A549 (cell line): ENCODE measurements at regions not wholly inside any gene's neighbourhood (a gene's known extent, or its start where the extent isn't known, plus 50 kb on each side); places are given as distances from the start of the nearest gene placed in this dataset.

Source experiments
- ATAC-seq, 2 experiments: fragments of 200-7000 bp in 1 of 2; fragments of >200 bp in 1 of 2; cut with Nextera tagmentation in 1 of 2; cut with Tn5 transposase in 1 of 2; 3 replicates each; pipeline versions ENCODE4 v1.8.0 to v1.9.1; 2018 to 2020; ENCODE audit warnings: mild to moderate bottlenecking in 1 of 2, moderate library complexity in 1 of 2
- CTCF ChIA-PET: fragments of 300-600 bp; sonication (Branson Sonifier 250); formaldehyde crosslinking; extraction: SDS; loops from one replicate; lab custom pipeline; 2021; ENCODE audit warnings: antibody characterized with exemption, inconsistent platforms; lab: Yijun Ruan, JAX
- POLR2A ChIA-PET: fragments of 350-600 bp; formaldehyde crosslinking; extraction: SDS; loops from one replicate; lab custom pipeline; 2021; ENCODE audit warnings: antibody characterized with exemption, inconsistent platforms; lab: Yijun Ruan, JAX
- DNase-seq, 2 experiments: peaks; one replicate each; pipeline versions ENCODE4 v3.0.0 to v3.0.0-alpha.2; 2011 to 2016; ENCODE audit warnings: low read depth in 1 of 2, low spot score in 1 of 2
- FAIRE-seq: peaks from 2 replicates; lab custom pipeline; 2011; peaks lifted over from hg19 to GRCh38; lab: Jason Lieb, UNC
- H3K27ac ChIP-seq, 2 experiments: fragments of >200 bp; sonication (Bioruptor Twin); formaldehyde crosslinking; 3 replicates each; pipeline ENCODE4 v1.5.1; 2016 to 2017
- H3K4me1 ChIP-seq: fragments of >200 bp; sonication (Bioruptor Twin); formaldehyde crosslinking; 3 replicates; pipeline ENCODE4 v1.6.1; 2016
- H3K4me2 ChIP-seq: fragments of >200 bp; sonication (Bioruptor Twin); formaldehyde crosslinking; 3 replicates; pipeline ENCODE4 v1.6.1; 2016
- H3K4me3 ChIP-seq: fragments of >200 bp; sonication (Bioruptor Twin); formaldehyde crosslinking; 3 replicates; pipeline ENCODE4 v1.5.1; 2016
- H3K9me3 ChIP-seq: fragments of >200 bp; sonication (Bioruptor Twin); formaldehyde crosslinking; 3 replicates; pipeline ENCODE4 v1.6.1; 2016
- ESRRA ChIP-seq: fragments of 150-350 bp; IDR thresholded peaks from 2 replicates; pipeline ENCODE4 v1.6.1; 2014; ENCODE audit warnings: mild to moderate bottlenecking, low read length, borderline replicate concordance
- FOXS1 ChIP-seq: fragments of 250-450 bp; sonication (Bioruptor Pico); IDR thresholded peaks from 2 replicates; pipeline ENCODE4 v1.5.0; 2020; ENCODE audit warnings: mild to moderate bottlenecking, moderate library complexity
- GATA3 ChIP-seq: IDR thresholded peaks from 2 replicates; pipeline ENCODE4 v1.6.1; 2012; ENCODE audit warnings: borderline replicate concordance
- HDAC2 ChIP-seq: fragments of 200-600 bp; sonication (generic); IDR thresholded peaks from 2 replicates; pipeline ENCODE4 v1.6.1; 2016
- JUN ChIP-seq, 2 experiments: fragments of >200 bp; sonication (Bioruptor Twin); formaldehyde crosslinking; IDR thresholded peaks; 2 replicates in 1 of 2; 3 replicates in 1 of 2; pipeline ENCODE4 v1.6.1; 2016 to 2017
- JUNB ChIP-seq: fragments of >200 bp; sonication (Bioruptor Twin); formaldehyde crosslinking; IDR thresholded peaks from 2 replicates; pipeline ENCODE4 v1.6.1; 2016
- KDM1A ChIP-seq: fragments of 200-600 bp; sonication (generic); IDR thresholded peaks from 2 replicates; pipeline ENCODE4 v1.6.1; 2016; ENCODE audit warnings: low read depth, mild to moderate bottlenecking
- KDM5A ChIP-seq: fragments of 200-600 bp; sonication (generic); IDR thresholded peaks from 2 replicates; pipeline ENCODE4 v1.6.1; 2016; ENCODE audit warnings: antibody characterized with exemption, mild to moderate bottlenecking
- MAFK ChIP-seq: fragments of 450-650 bp; IDR thresholded peaks from 2 replicates; pipeline ENCODE4 v1.6.1; 2014; ENCODE audit not compliant: partially characterized antibody
- NFE2L2 ChIP-seq: fragments of 150-350 bp; conservative IDR thresholded peaks from 2 replicates; pipeline ENCODE4 v1.6.1; 2014; ENCODE audit warnings: low read length
- NR3C1 ChIP-seq: fragments of >200 bp; sonication (Bioruptor Twin); formaldehyde crosslinking; IDR thresholded peaks from 3 replicates; pipeline ENCODE4 v1.6.1; 2017
- RARB ChIP-seq: fragments of 250-450 bp; sonication (Bioruptor Pico); IDR thresholded peaks from 2 replicates; pipeline ENCODE4 v1.8.0; 2021; ENCODE audit warnings: mild to moderate bottlenecking, moderate library complexity
- RCOR1 ChIP-seq: fragments of 150-350 bp; IDR thresholded peaks from 2 replicates; pipeline ENCODE4 v1.6.1; 2014; ENCODE audit warnings: antibody characterized with exemption, low read length, low read depth
- RFX5 ChIP-seq: fragments of 450-650 bp; IDR thresholded peaks from 2 replicates; pipeline ENCODE4 v1.7.1; 2014; ENCODE audit warnings: antibody characterized with exemption, mild to moderate bottlenecking, moderate library complexity
- RNF2 ChIP-seq: fragments of 200-600 bp; sonication (generic); IDR thresholded peaks from 2 replicates; pipeline ENCODE4 v1.6.1; 2016; ENCODE audit warnings: low read depth, mild to moderate bottlenecking, antibody characterized with exemption, moderate library complexity, borderline replicate concordance
- SREBF2 ChIP-seq: fragments of 450-650 bp; IDR thresholded peaks from 2 replicates; pipeline ENCODE4 v1.6.1; 2014; ENCODE audit warnings: mild to moderate bottlenecking, moderate library complexity
- TP53 ChIP-seq: fragments of 250-450 bp; sonication (Bioruptor Pico); IDR thresholded peaks from 2 replicates; pipeline ENCODE4 v1.5.0; 2021; ENCODE audit warnings: mild to moderate bottlenecking, moderate library complexity
- WGBS: methylation state at CpG from one replicate; pipeline ENCODE4 v1.1.6; 2017; ENCODE audit errors: missing lambda C conversion rate; 5-methylcytosine and 5-hydroxymethylcytosine counted together
- TF ChIP-seq, protein P1 (sequence below): fragments of 450-650 bp; IDR thresholded peaks from 2 replicates; pipeline ENCODE4 v1.6.1; 2014; ENCODE audit warnings: antibody characterized with exemption
- TF ChIP-seq, protein P2 (sequence below): IDR thresholded peaks from 2 replicates; pipeline ENCODE4 v1.6.1; 2012
- TF ChIP-seq, protein P3 (sequence below): IDR thresholded peaks from 2 replicates; pipeline ENCODE4 v1.6.1; 2012; ENCODE audit warnings: low read depth, borderline replicate concordance
- TF ChIP-seq, protein P4 (sequence below): IDR thresholded peaks from 2 replicates; pipeline ENCODE4 v1.6.1; 2012
- TF ChIP-seq, protein P5 (sequence below): fragments of 150-350 bp; IDR thresholded peaks from 2 replicates; pipeline ENCODE4 v1.6.1; 2014; ENCODE audit warnings: low read depth, mild to moderate bottlenecking, low read length
- TF ChIP-seq, protein P6 (sequence below): fragments of >200 bp; sonication (Bioruptor Twin); formaldehyde crosslinking; IDR thresholded peaks from 3 replicates; pipeline ENCODE4 v1.5.1; 2016
- TF ChIP-seq, protein P7 (sequence below): fragments of 200-600 bp; sonication (generic); IDR thresholded peaks from 2 replicates; pipeline ENCODE4 v1.6.1; 2016; ENCODE audit warnings: antibody characterized with exemption, mild to moderate bottlenecking, moderate library complexity

DNA sequence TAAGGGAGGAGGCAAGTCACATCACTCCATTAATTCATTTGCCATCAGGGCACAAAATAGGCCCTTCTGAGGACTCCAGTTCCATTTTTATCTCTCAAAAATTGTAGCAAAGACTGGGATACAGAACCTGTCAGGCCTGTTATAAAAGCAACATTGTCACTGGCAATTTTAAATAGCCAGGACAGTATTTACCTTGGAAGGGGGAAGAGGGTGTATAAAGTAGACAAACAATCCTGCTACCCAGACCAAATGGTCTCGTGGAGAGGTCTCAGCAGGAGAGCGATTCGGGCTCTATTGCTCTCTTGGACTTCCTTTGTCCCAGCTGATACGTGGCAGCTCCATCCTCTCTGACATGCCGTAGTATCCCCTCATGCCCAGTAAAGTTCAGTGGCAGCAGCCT, 740.3 kb upstream of the HS6ST1 start:
- WGBS, result 46% methylated on average over 5 of the region's 5 CpGs
- Histone ChIP-seq H3K4me3 (no peak overlapping the region), H3K4me1 (no peaks in the 10 kb centered on the region), H3K9me3 (no peaks in the 10 kb centered on the region), H3K4me2 (no peak overlapping the region), H3K27ac (no peak overlapping the region)
- CTCF ChIA-PET, result interaction anchor here (2.2 kb wide), 1 partner anchor 14 kb away, joined by 7 read pairs; no protein-coding TSS in a partner anchor
- TF ChIP-seq RARB (CRISPR knock-in tag) (no peak), RCOR1 (no peak), HDAC2 (no peak), KDM5A (no peak), RFX5 (no peak), RNF2 (no peak)
- TF ChIP-seq, protein P1, sequence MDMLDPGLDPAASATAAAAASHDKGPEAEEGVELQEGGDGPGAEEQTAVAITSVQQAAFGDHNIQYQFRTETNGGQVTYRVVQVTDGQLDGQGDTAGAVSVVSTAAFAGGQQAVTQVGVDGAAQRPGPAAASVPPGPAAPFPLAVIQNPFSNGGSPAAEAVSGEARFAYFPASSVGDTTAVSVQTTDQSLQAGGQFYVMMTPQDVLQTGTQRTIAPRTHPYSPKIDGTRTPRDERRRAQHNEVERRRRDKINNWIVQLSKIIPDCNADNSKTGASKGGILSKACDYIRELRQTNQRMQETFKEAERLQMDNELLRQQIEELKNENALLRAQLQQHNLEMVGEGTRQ, result no peak
- TF ChIP-seq, protein P2, sequence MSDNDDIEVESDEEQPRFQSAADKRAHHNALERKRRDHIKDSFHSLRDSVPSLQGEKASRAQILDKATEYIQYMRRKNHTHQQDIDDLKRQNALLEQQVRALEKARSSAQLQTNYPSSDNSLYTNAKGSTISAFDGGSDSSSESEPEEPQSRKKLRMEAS, result no peak
- DNase-seq (no peak), FAIRE-seq (no peak), ATAC-seq (no peak)
- POLR2A ChIA-PET, result no interaction called here

DNA sequence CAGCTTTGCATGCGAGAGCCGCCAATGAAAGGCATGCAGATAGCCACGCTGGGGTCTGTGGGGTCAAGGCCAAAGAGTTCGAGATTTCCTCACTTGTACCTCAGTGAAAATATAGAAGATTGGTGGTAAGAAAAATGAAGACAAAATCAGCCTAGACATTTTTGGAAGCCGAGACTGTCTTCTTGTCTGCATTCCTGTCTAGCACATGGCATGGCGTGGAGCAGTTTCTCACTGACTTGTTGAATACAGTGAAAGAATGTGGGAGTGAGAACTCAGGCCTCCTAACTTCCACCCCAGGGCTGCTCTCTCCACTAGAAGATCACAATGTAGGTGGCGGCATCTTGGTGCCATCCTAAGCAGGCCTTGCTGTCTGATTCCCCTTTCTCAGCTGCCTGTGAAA, 740.8 kb upstream of the HS6ST1 start:
- no peak overlapping the region for H3K4me2 ChIP-seq
- TF ChIP-seq SREBF2 (no peak), MAFK (no peak), FOXS1 (CRISPR knock-in tag) (no peak), NR3C1 (no peak), TP53 (CRISPR knock-in tag) (no peak), ESRRA (no peak), JUN (IDR thresholded peaks at IDR 0.05) (no peak), NFE2L2 (no peak), JUNB (no peak), GATA3 (no peak), KDM1A (no peak)
- TF ChIP-seq, protein P3, sequence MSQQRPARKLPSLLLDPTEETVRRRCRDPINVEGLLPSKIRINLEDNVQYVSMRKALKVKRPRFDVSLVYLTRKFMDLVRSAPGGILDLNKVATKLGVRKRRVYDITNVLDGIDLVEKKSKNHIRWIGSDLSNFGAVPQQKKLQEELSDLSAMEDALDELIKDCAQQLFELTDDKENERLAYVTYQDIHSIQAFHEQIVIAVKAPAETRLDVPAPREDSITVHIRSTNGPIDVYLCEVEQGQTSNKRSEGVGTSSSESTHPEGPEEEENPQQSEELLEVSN, result no peak
- TF ChIP-seq, protein P4, sequence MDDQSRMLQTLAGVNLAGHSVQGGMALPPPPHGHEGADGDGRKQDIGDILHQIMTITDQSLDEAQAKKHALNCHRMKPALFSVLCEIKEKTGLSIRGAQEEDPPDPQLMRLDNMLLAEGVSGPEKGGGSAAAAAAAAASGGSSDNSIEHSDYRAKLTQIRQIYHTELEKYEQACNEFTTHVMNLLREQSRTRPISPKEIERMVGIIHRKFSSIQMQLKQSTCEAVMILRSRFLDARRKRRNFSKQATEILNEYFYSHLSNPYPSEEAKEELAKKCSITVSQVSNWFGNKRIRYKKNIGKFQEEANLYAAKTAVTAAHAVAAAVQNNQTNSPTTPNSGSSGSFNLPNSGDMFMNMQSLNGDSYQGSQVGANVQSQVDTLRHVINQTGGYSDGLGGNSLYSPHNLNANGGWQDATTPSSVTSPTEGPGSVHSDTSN, result no peak
- TF ChIP-seq, protein P5, sequence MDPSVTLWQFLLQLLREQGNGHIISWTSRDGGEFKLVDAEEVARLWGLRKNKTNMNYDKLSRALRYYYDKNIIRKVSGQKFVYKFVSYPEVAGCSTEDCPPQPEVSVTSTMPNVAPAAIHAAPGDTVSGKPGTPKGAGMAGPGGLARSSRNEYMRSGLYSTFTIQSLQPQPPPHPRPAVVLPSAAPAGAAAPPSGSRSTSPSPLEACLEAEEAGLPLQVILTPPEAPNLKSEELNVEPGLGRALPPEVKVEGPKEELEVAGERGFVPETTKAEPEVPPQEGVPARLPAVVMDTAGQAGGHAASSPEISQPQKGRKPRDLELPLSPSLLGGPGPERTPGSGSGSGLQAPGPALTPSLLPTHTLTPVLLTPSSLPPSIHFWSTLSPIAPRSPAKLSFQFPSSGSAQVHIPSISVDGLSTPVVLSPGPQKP, result no peak
- ChIA-PET CTCF (interaction anchor here (2.2 kb wide), 1 partner anchor 13 kb away, joined by 7 read pairs; no protein-coding TSS in a partner anchor), POLR2A (no interaction called here)
- no peaks in the 10 kb centered on the region for H3K9me3 ChIP-seq
- no peak for DNase-seq
- WGBS, result 42% methylated on average over 7 of the region's 7 CpGs
- H3K4me1 ChIP-seq, result no peaks in the 10 kb centered on the region
- FAIRE-seq, result no peak
- no peak overlapping the region for H3K4me3 ChIP-seq
- no peak overlapping the region for H3K27ac ChIP-seq
- no peak for ATAC-seq

DNA sequence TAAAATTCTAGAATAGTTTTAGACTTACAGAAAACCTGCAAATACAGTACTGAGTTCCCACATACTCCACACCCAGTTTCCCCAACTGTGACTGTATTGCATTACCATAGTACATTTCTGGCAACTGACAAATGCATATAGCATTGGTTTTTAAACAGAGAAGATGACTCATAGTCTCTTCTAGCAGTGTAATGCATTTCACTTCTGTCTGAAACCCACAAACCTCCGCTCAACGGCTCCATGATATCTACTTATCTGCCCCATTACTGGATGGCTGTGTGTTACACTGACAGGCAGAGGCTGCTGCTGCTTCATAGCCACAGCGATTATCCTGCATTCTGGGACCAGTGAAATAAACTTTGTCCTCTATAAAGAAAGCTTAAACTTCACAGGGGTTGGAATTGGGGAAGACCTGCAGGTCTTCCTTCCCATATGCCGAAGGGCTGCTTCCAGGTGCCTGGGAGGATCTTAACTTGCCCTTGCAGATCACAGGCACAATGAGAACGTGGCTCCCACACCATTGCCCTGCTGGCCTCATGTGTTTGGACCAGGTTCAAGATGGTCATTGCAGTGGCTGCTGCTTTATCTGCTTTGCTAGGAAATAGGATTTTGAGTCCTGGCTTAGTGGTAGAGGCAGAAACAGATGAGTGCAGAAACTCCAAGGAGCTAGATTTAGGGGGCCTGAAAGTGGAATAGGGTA, 742.6 kb upstream of the HS6ST1 start:
- WGBS, result 12% methylated on average over 5 of the region's 5 CpGs
- ChIA-PET CTCF (no interaction called here), POLR2A (no interaction called here)
- Histone ChIP-seq H3K9me3 (no peaks in the 10 kb centered on the region), H3K4me3 (no peak overlapping the region), H3K4me2 (no peak overlapping the region), H3K27ac (no peak overlapping the region), H3K4me1 (no peaks in the 10 kb centered on the region)
- FAIRE-seq (no peak), DNase-seq (no peak), ATAC-seq (no peak)
- TF ChIP-seq, protein P6, sequence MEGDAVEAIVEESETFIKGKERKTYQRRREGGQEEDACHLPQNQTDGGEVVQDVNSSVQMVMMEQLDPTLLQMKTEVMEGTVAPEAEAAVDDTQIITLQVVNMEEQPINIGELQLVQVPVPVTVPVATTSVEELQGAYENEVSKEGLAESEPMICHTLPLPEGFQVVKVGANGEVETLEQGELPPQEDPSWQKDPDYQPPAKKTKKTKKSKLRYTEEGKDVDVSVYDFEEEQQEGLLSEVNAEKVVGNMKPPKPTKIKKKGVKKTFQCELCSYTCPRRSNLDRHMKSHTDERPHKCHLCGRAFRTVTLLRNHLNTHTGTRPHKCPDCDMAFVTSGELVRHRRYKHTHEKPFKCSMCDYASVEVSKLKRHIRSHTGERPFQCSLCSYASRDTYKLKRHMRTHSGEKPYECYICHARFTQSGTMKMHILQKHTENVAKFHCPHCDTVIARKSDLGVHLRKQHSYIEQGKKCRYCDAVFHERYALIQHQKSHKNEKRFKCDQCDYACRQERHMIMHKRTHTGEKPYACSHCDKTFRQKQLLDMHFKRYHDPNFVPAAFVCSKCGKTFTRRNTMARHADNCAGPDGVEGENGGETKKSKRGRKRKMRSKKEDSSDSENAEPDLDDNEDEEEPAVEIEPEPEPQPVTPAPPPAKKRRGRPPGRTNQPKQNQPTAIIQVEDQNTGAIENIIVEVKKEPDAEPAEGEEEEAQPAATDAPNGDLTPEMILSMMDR, result no peak
- TF ChIP-seq, protein P5, result no peak
- TF ChIP-seq, protein P7, sequence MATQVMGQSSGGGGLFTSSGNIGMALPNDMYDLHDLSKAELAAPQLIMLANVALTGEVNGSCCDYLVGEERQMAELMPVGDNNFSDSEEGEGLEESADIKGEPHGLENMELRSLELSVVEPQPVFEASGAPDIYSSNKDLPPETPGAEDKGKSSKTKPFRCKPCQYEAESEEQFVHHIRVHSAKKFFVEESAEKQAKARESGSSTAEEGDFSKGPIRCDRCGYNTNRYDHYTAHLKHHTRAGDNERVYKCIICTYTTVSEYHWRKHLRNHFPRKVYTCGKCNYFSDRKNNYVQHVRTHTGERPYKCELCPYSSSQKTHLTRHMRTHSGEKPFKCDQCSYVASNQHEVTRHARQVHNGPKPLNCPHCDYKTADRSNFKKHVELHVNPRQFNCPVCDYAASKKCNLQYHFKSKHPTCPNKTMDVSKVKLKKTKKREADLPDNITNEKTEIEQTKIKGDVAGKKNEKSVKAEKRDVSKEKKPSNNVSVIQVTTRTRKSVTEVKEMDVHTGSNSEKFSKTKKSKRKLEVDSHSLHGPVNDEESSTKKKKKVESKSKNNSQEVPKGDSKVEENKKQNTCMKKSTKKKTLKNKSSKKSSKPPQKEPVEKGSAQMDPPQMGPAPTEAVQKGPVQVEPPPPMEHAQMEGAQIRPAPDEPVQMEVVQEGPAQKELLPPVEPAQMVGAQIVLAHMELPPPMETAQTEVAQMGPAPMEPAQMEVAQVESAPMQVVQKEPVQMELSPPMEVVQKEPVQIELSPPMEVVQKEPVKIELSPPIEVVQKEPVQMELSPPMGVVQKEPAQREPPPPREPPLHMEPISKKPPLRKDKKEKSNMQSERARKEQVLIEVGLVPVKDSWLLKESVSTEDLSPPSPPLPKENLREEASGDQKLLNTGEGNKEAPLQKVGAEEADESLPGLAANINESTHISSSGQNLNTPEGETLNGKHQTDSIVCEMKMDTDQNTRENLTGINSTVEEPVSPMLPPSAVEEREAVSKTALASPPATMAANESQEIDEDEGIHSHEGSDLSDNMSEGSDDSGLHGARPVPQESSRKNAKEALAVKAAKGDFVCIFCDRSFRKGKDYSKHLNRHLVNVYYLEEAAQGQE, result no peak
